AG04449 (cell line): ENCODE measurements at regions not wholly inside any gene's neighbourhood (a gene's known extent, or its start where the extent isn't known, plus 50 kb on each side); places are given as distances from the start of the nearest gene placed in this dataset.

Experiments used
- CTCF ChIA-PET: fragments of 350-600 bp; formaldehyde crosslinking; extraction: SDS; loops from one replicate; lab custom pipeline; 2021; ENCODE audit warnings: antibody characterized with exemption; lab: Yijun Ruan, JAX
- POLR2A ChIA-PET: fragments of 400-600, 350-600 bp; formaldehyde crosslinking; extraction: SDS; loops from one replicate; lab custom pipeline; 2020; ENCODE audit warnings: antibody characterized with exemption, inconsistent platforms; lab: Yijun Ruan, JAX
- DNase-seq: peaks from one replicate; pipeline ENCODE4 v3.0.0-alpha.2; 2010; ENCODE audit warnings: low read depth, low spot score
- H3K4me3 ChIP-seq: 2 replicates; pipeline ENCODE4 v1.5.1; 2011; ENCODE audit warnings: low read depth, mild to moderate bottlenecking, control low read depth, low read length
- CTCF ChIP-seq: IDR thresholded peaks from one replicate; pipeline ENCODE4 v1.5.1; 2011; ENCODE audit warnings: mild to moderate bottlenecking, moderate library complexity, low read length, control low read depth, inconsistent platforms; ENCODE audit not compliant: insufficient read depth; ENCODE audit errors: missing control alignments

DNA sequence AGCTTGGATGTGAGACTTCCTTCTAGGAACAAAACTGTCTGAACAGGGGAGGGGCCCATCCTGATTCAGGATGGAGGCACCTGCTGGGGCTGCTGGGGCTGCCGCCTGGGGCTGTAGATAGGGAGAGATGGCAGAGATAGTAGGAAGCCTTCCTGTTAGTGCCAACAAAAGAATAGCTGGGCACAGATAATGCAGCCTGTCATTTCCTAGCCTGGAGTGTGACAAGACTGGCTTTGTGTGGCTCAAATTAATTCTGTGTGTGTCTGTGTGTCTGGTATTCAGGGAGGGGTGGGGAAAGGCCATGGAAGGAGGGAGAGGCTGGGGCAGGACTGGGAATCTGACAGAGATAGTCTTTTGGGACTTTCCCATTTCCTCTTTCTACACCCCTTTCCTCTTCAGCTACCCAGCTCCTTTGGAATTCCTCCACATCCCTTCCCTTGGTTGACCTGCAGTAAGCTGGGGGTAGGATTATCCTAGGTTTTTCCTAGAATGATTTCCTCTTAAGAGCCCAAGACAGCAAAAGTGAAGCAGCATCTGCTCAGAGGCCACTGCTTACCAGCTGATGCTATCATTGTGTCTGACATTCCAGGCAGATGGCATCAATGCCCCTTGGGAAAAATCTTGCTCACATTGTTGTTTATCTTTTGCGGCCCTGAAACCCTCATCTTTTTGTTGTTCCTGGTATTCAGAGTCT lies 144.9 kb upstream of the LHCGR start:
- TF ChIP-seq CTCF = no peak
- CTCF ChIA-PET = no interaction called here
- no peak overlapping the region for H3K4me3 ChIP-seq
- DNase-seq = no peak
- POLR2A ChIA-PET = no interaction called here

GRCh38 chr2:48896870-48897269 lies 141.3 kb upstream of the LHCGR start:
- no peak for TF ChIP-seq CTCF
- ChIA-PET POLR2A (no interaction called here), CTCF (no interaction called here)
- H3K4me3 ChIP-seq = no peak overlapping the region
- no peak for DNase-seq

- no peak for TF ChIP-seq CTCF
- ChIA-PET CTCF (no interaction called here), POLR2A (no interaction called here)
- H3K4me3 ChIP-seq = no peak overlapping the region
- DNase-seq = no peak
Measured at GRCh38 chr2:48890454-48891131, 135.1 kb upstream of the LHCGR start.

GRCh38 chr2:48888066-48888465 lies 132.5 kb upstream of the LHCGR start:
- POLR2A ChIA-PET = no interaction called here
- H3K4me3 ChIP-seq = no peak overlapping the region
- CTCF ChIA-PET = no interaction called here
- no peak for TF ChIP-seq CTCF
- DNase-seq = no peak

- POLR2A ChIA-PET = no interaction called here
Measured at GRCh38 chr2:48886919-48887318, 131.4 kb upstream of the LHCGR start.

DNA sequence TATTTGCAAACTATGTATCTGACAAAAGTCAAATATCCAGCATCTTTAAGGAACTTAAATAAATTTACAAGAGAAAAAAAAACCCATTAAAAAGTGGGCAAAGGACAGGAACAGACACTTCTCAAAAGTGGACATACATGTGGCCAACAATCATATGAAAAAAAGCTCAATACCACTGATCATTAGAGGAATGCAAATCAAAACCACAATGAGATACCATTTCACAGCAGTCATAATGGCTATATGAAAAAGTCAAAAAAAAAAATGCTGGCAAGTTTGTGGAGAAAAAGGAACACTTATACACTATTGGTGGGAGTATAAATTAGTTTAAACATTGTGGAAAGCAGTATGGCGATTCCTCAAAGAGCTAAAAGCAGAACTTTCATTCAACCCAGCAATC lies 130.3 kb upstream of the LHCGR start:
- DNase-seq = no peak
- ChIA-PET CTCF (no interaction called here), POLR2A (no interaction called here)
- no peak overlapping the region for H3K4me3 ChIP-seq
- no peak for TF ChIP-seq CTCF

More at GRCh38 chr2:48886919-48887318, 131.4 kb upstream of the LHCGR start:
- H3K4me3 ChIP-seq = no peak overlapping the region
- CTCF ChIA-PET = no interaction called here
- DNase-seq = no peak
- TF ChIP-seq CTCF = no peak
